Calu3 (cell line): ENCODE measurements at regions not wholly inside any gene's neighbourhood (a gene's known extent, or its start where the extent isn't known, plus 50 kb on each side); places are given as distances from the start of the nearest gene placed in this dataset.

Experiments used
- BruUV-seq: library from RNA; stranded (reverse); fragments of 400-500 nt; replicated peaks from 2 replicates; lab custom pipeline; 2021; lab: Mats Ljungman, UMichigan
- CTCF ChIA-PET: fragments of 300-600 bp; sonication (Branson Sonifier 250); formaldehyde crosslinking; loops from one replicate; lab custom pipeline; 2022; ENCODE audit warnings: antibody characterized with exemption; lab: Charles Lee
- DNase-seq: peaks from one replicate; pipeline ENCODE4 v3.0.0; 2022
- H3K27ac Mint-ChIP-seq: one replicate; pipeline ENCODE4 v1.8.0; 2022; ENCODE audit warnings: mixed read lengths; ENCODE audit not compliant: unreplicated experiment
- H3K27me3 Mint-ChIP-seq: one replicate; pipeline ENCODE4 v1.8.0; 2022; ENCODE audit warnings: mixed read lengths; ENCODE audit not compliant: unreplicated experiment
- H3K36me3 Mint-ChIP-seq: one replicate; pipeline ENCODE4 v1.8.0; 2022; ENCODE audit warnings: mild to moderate bottlenecking, moderate library complexity, mixed read lengths; ENCODE audit not compliant: insufficient read depth, unreplicated experiment
- H3K4me1 Mint-ChIP-seq: one replicate; pipeline ENCODE4 v1.8.0; 2022; ENCODE audit warnings: mild to moderate bottlenecking, low read depth, mixed read lengths; ENCODE audit not compliant: unreplicated experiment
- H3K4me3 Mint-ChIP-seq: one replicate; pipeline ENCODE4 v1.8.0; 2022; ENCODE audit warnings: mild to moderate bottlenecking, low read depth, moderate library complexity, mixed read lengths; ENCODE audit not compliant: unreplicated experiment
- H3K9me3 Mint-ChIP-seq: one replicate; pipeline ENCODE4 v1.8.0; 2022; ENCODE audit warnings: low read depth, mixed read lengths; ENCODE audit not compliant: unreplicated experiment
- intact Hi-C: fragments of 100-400 bp; cut with micrococcal nuclease; formaldehyde crosslinking; loops from one replicate; pipeline ENCODE4 v1.10.0; 2022; ENCODE audit not compliant: unreplicated experiment
- TF ChIP-seq, protein P1 (sequence below): fragments of 200-600 bp; IDR thresholded peaks from one replicate; pipeline ENCODE4 v1.8.0; 2022; ENCODE audit warnings: antibody characterized with exemption; ENCODE audit not compliant: unreplicated experiment

DNA sequence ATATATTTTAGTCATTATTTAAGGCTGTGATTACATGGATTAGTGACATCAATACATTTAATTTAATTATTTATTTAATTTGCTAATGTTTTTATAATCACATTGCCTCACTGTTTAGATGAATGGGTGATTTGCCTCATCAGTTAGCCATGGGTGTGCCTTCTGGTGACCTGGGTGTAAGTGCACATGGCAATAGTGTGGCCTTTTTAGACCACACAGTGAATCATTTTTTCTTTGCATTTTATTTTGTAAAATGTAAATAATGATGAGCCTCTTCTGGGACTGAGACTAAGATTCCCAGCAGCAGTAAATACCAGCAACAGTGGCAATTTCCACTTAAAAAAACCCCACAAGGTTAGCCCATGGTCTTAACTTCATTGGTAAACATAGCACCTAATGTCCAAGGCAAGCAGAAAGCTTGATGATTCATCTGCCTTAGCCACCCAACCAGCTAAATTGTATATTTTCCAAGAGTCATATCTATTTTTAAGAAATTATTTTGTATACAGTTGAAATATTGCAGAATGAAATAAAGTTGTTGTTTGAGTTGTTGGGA is 235.9 kb upstream of the NOVA1 start:
- Mint-ChIP-seq H3K27me3 (no peaks in the 10 kb centered on the region), H3K4me3 (no peak overlapping the region), H3K4me1 (no peaks in the 10 kb centered on the region), H3K36me3 (no peaks in the 10 kb centered on the region), H3K9me3 (peaks cover 5% of the 10 kb centered on the region), H3K27ac (no peak overlapping the region)
- no peak for DNase-seq
- TF ChIP-seq, protein P1, sequence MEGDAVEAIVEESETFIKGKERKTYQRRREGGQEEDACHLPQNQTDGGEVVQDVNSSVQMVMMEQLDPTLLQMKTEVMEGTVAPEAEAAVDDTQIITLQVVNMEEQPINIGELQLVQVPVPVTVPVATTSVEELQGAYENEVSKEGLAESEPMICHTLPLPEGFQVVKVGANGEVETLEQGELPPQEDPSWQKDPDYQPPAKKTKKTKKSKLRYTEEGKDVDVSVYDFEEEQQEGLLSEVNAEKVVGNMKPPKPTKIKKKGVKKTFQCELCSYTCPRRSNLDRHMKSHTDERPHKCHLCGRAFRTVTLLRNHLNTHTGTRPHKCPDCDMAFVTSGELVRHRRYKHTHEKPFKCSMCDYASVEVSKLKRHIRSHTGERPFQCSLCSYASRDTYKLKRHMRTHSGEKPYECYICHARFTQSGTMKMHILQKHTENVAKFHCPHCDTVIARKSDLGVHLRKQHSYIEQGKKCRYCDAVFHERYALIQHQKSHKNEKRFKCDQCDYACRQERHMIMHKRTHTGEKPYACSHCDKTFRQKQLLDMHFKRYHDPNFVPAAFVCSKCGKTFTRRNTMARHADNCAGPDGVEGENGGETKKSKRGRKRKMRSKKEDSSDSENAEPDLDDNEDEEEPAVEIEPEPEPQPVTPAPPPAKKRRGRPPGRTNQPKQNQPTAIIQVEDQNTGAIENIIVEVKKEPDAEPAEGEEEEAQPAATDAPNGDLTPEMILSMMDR: no peak
- no TSS peak for BruUV-seq
- CTCF ChIA-PET: no interaction called here
- intact Hi-C loops: no loop called here

DNA sequence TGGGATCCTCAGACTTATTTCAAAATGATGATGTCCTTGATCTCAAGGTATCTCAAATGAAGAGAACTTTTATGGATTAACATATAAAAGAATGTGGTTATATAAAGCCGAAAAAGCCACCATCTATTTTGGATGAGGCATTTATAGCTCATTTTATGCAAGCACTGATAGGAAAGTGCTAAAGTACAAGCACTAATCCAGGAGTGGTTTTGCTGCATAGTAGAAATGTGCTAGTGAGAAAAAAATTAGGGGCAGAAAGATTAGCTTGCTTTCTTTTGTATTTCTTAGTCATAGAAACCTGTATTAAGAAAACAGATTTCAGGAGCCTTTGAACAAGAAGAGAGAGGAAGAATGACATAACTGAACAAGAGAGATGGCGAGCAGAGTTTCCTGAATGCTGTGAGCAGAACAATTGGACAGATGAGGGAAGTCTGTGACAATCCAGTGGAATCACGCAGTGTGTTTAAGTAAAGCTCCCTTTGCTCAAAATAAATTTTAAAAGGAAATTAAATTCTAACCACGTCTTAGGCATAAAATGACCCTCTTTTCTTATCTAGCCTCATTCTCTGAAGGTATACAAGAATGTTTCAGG is 238.2 kb upstream of the NOVA1 start:
- peaks cover 5% of the 10 kb centered on the region for H3K9me3 Mint-ChIP-seq
- DNase-seq: no peak
- H3K27ac Mint-ChIP-seq: no peak overlapping the region
- TF ChIP-seq, protein P1: no peak
- intact Hi-C loops: no loop called here
- H3K4me3 Mint-ChIP-seq: no peak overlapping the region
- no TSS peak for BruUV-seq
- H3K27me3 Mint-ChIP-seq: no peaks in the 10 kb centered on the region
- CTCF ChIA-PET: no interaction called here
- no peaks in the 10 kb centered on the region for H3K4me1 Mint-ChIP-seq
- H3K36me3 Mint-ChIP-seq: no peaks in the 10 kb centered on the region

DNA sequence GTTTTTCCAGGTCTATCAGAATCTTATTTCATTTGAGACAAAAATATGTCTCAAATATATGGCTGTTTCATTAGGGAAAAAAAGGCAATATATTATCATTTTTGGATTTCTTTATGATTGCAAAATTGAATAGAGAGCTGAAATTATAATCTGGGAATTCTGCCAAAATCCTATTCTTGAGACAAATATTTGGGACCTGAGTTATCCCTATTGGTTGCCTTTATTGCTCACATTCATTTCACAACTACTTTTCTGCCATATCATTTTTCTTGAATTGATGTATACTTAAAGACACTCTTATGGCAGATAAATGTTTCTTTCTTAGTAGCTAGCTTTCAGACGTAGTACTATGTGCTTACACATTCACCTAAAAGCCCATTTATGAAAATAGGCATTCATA is 241.6 kb upstream of the NOVA1 start:
- H3K9me3 Mint-ChIP-seq: peaks cover 2% of the 10 kb centered on the region
- H3K4me1 Mint-ChIP-seq: no peaks in the 10 kb centered on the region
- no peak for DNase-seq
- H3K4me3 Mint-ChIP-seq: no peak overlapping the region
- BruUV-seq: no TSS peak
- H3K27me3 Mint-ChIP-seq: no peaks in the 10 kb centered on the region
- TF ChIP-seq, protein P1: no peak
- CTCF ChIA-PET: no interaction called here
- no peak overlapping the region for H3K27ac Mint-ChIP-seq
- intact Hi-C loops: no loop called here
- H3K36me3 Mint-ChIP-seq: no peaks in the 10 kb centered on the region

GRCh38 chr14:26841326-26841725 is 243.5 kb upstream of the NOVA1 start:
- intact Hi-C loops: no loop called here
- peak overlapping the region; percentile 90 for H3K27ac Mint-ChIP-seq

More at GRCh38 chr14:26841326-26841725, 243.5 kb upstream of the NOVA1 start:
- TF ChIP-seq, protein P1: no peak
- DNase-seq: no peak
- H3K4me3 Mint-ChIP-seq: no peak overlapping the region
- BruUV-seq: no TSS peak
- H3K27me3 Mint-ChIP-seq: no peaks in the 10 kb centered on the region
- no peaks in the 10 kb centered on the region for H3K4me1 Mint-ChIP-seq
- H3K36me3 Mint-ChIP-seq: no peaks in the 10 kb centered on the region
- CTCF ChIA-PET: no interaction called here
- peaks cover 4% of the 10 kb centered on the region for H3K9me3 Mint-ChIP-seq
